ENCODE measurements at regions not wholly inside any gene's neighbourhood (a gene's known extent, or its start where the extent isn't known, plus 50 kb on each side); places are given as distances from the start of the nearest gene placed in this dataset.

- DNase-seq, result no peak
Observed at GRCh38 chr16:51442141-51442870, 291.2 kb upstream of the SALL1 start.

GRCh38 chr16:51440131-51440889 is 289.2 kb upstream of the SALL1 start:
- DNase-seq, result no peak

- no peak for DNase-seq
Observed at GRCh38 chr16:51439271-51439670, 288.2 kb upstream of the SALL1 start.

- DNase-seq, result no peak
Observed at GRCh38 chr16:51436742-51437141, 285.7 kb upstream of the SALL1 start.

- no peak for DNase-seq
Observed at GRCh38 chr16:51434567-51435198, 283.6 kb upstream of the SALL1 start.

- no peak for DNase-seq
Observed at GRCh38 chr16:51433599-51433998, 282.5 kb upstream of the SALL1 start.

GRCh38 chr16:51431517-51432241 is 280.6 kb upstream of the SALL1 start:
- no peak for DNase-seq

GRCh38 chr16:51430716-51431369 is 279.8 kb upstream of the SALL1 start:
- no peak for DNase-seq

GRCh38 chr16:51429041-51429440 is 278.0 kb upstream of the SALL1 start:
- no peak for DNase-seq

- no peak for DNase-seq
Observed at GRCh38 chr16:51427085-51427484, 276.0 kb upstream of the SALL1 start.

- no peak for DNase-seq
Observed at GRCh38 chr16:51426276-51426675, 275.2 kb upstream of the SALL1 start.

- no peak for DNase-seq
Observed at GRCh38 chr16:51420247-51420646, 269.2 kb upstream of the SALL1 start.

- DNase-seq, result no peak
Observed at GRCh38 chr16:51419768-51420167, 268.7 kb upstream of the SALL1 start.

GRCh38 chr16:51418258-51418657 is 267.2 kb upstream of the SALL1 start:
- DNase-seq, result no peak

GRCh38 chr16:51416926-51417325 is 265.9 kb upstream of the SALL1 start:
- no peak for DNase-seq

GRCh38 chr16:51410125-51410524 is 259.1 kb upstream of the SALL1 start:
- no peak for DNase-seq

- no peak for DNase-seq
Observed at GRCh38 chr16:51409001-51409675, 258.1 kb upstream of the SALL1 start.

- no peak for DNase-seq
Observed at GRCh38 chr16:51408357-51408756, 257.3 kb upstream of the SALL1 start.

GRCh38 chr16:51407921-51408320 is 256.9 kb upstream of the SALL1 start:
- no peak for DNase-seq

- no peak for DNase-seq
Observed at GRCh38 chr16:51407199-51407598, 256.1 kb upstream of the SALL1 start.

- DNase-seq, result no peak
Observed at GRCh38 chr16:51405361-51405760, 254.3 kb upstream of the SALL1 start.

GRCh38 chr16:51404386-51404785 is 253.3 kb upstream of the SALL1 start:
- DNase-seq, result no peak
